ENCODE measurements at regions not wholly inside any gene's neighbourhood (a gene's known extent, or its start where the extent isn't known, plus 50 kb on each side); places are given as distances from the start of the nearest gene placed in this dataset.

GRCh38 chr3:72192572-72192971 is 407.6 kb upstream of the PROK2 start:
- Histone ChIP-seq H3K27ac (no peak overlapping the region), H3K4me3 (no peak overlapping the region)

GRCh38 chr3:72191209-72191960 is 406.4 kb upstream of the PROK2 start:
- Histone ChIP-seq H3K27ac (no peak overlapping the region), H3K4me3 (no peak overlapping the region)

DNA sequence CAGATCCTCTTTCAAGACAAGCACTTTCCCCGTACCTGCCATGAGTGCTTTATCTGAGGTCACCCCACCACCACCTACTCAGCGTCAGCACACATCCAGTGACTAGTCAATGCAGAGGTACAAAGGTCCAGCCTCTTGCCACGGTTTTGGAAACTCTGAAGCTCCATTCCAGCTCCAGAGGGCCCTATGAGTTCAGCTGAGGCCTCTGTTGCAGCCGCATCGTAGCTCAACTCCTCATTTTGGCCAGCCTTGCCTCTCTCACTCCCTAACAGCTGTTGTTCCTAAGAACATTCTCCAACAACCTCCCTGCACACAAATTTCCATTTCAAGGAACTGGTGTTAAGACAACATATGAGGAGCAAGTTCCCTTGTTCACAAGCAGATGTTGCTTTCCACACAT is 405.1 kb upstream of the PROK2 start:
- no peak overlapping the region for H3K27ac ChIP-seq

DNA sequence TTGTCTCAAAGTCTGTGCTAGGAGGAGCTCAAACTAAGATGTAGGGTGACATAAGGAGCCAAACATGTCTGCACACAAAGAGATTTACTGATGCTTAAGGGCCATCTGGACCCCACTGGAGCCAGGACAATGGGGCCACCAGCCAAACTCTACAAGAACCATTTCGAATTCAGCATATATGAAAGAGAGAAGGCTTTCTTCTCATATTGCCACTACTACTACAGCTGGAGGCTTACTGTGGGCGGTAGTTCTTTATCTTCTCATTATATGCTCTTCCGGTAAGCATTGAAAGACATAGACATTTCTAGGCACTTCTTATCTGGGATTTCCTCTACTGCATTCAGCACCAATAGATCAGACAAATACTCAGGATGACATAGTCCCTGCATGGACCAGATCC is 404.4 kb upstream of the PROK2 start:
- H3K27ac ChIP-seq, result no peak overlapping the region
- no peak overlapping the region for H3K4me3 ChIP-seq

More for the DNA sequence above, 405.1 kb upstream of the PROK2 start:
- H3K4me3 ChIP-seq, result no peak overlapping the region

- Histone ChIP-seq H3K4me3 (no peak overlapping the region), H3K27ac (no peak overlapping the region)
Observed at GRCh38 chr3:72188536-72188935, 403.6 kb upstream of the PROK2 start.

DNA sequence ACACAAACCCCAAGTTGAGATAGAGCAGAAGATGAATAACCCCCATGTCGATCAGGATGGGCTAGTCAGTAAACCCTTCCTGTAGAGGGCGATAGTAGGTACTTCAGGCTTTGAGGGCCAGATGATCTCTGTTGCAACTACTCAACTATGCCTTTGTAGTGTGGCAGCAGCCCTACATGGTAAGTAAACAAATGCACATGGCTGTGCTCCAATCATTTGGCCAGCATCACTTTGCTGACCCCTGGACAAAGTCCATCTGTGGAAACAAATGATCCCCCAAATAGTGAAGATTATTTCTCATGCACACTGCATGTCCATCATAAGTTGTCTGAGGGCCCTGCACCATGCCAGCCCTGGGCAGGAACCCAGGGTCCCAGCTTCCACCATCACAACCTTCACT is 402.2 kb upstream of the PROK2 start:
- Histone ChIP-seq H3K27ac (no peak overlapping the region), H3K4me3 (no peak overlapping the region)

- Histone ChIP-seq H3K4me3 (no peak overlapping the region), H3K27ac (peak overlapping the region in 3 of 21 experiments; percentile 9 to 27 (median 9))
Observed at GRCh38 chr3:72186400-72186855, 401.5 kb upstream of the PROK2 start.

DNA sequence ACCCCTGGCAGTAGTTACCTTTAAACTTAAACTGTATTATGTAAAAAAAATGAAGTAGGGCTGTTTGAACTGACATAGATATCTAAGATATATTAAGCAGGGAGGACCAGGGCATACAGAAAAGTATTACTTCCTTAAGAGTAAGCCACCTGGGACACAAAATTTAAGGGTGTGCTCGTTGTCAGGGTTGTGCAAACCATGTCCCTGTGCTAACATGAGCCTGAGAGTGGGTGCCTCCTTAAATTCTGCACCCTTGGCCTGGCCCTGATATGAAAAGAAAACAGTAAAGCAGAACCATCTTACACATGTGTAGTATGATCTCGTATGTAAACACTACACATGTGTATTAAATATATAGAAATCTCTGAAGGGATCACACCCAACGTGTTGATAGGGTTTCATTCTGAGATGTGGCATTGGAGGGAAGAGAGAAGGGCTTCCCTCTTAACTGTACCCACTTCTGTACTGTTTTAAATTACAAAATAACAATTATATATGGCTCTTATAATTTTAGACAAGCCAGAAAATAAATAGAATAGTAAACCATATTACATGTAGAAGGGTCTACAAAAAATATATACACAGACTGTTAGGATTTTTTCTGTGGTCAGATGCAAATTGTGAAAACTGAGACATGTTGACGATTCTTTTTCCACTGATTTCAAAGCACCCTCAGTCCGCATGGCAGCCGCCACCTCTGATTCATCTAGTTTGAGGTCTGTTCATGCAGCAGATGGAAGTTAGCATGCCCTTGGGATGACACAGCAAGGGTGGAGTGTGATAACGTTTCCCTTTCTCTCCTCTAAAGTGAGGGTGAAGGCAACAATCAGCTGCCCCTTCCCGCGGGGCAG is 400.8 kb upstream of the PROK2 start:
- Histone ChIP-seq H3K4me3 (no peak overlapping the region), H3K27ac (peak overlapping the region in 3 of 21 experiments; percentile 9 to 27 (median 9))

- no peak overlapping the region for H3K27ac ChIP-seq
Observed at GRCh38 chr3:72183489-72183888, 398.5 kb upstream of the PROK2 start.

DNA sequence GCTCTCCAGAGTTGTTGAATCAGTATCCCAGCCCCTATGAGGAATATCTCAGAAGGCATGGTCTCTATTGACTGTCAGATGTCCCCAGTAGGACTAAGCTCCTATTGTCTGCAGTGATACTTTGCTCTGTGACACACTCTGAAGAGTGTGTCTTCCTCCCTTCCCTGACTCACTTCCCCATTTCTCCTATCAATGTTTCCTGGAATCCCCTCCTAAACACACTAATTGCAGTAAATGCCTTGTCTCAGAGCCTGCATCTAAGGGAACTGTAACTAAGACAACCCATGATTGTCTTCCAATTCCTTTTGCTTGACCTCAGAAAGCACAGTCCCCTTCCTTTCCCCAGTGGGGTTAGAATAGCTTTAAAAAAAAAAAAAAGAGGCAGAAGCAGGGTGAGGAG is 397.3 kb upstream of the PROK2 start:
- no peak overlapping the region for H3K4me3 ChIP-seq
- no peak overlapping the region for H3K27ac ChIP-seq

More at GRCh38 chr3:72183489-72183888, 398.5 kb upstream of the PROK2 start:
- no peak overlapping the region for H3K4me3 ChIP-seq

- Histone ChIP-seq H3K4me3 (no peak overlapping the region), H3K27ac (no peak overlapping the region)
Observed at GRCh38 chr3:72181251-72181650, 396.3 kb upstream of the PROK2 start.

GRCh38 chr3:72180405-72180804 is 395.5 kb upstream of the PROK2 start:
- Histone ChIP-seq H3K4me3 (no peak overlapping the region), H3K27ac (no peak overlapping the region)

DNA sequence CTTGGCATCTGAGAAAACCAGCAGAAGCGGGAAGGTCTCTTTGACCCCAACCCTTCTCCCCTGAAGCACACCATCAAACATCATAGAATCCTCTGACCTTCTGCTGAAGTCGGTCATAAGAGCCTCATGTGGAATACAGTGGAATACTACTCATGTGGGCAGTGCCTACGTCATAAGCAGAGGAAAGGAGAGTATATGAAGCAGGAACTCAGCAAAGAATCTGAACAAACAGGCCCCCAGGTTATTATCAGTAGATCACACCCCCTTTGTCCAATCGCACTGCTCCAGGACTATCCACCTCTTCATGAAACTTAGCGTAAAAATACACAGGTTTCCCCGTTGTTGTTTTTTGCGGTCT is 394.1 kb upstream of the PROK2 start:
- no peak overlapping the region for H3K27ac ChIP-seq
- no peak overlapping the region for H3K4me3 ChIP-seq

DNA sequence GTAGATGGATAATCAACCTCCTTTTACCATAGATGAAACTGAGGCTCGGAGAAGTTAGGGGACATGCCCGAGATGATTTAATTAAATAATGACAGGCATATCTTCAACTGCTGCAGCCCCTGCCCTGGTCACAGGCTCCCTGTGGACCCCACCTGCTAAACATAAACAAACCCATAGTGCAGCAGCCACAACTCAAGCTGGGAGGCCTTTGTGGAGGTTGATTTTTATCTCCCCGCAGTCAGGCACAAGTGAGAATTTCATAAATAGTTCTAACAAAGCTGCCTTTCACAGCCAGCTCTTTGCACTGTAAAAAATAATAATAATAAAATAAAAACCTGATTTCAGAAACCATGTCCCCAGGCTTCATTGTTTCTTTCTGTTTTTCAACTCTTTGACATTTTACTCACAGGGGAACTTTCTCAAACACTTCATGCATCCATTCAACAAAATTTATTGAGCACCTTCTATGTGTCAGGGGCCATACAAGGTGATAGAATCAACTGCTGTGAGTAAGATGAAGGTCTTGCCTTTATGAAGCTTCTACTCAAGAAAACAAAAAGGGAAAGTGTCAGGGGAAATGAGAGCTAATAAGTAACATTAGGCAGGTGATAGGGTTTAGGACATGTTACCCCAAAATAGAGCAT is 393.6 kb upstream of the PROK2 start:
- Histone ChIP-seq H3K4me3 (no peak overlapping the region), H3K27ac (no peak overlapping the region)

DNA sequence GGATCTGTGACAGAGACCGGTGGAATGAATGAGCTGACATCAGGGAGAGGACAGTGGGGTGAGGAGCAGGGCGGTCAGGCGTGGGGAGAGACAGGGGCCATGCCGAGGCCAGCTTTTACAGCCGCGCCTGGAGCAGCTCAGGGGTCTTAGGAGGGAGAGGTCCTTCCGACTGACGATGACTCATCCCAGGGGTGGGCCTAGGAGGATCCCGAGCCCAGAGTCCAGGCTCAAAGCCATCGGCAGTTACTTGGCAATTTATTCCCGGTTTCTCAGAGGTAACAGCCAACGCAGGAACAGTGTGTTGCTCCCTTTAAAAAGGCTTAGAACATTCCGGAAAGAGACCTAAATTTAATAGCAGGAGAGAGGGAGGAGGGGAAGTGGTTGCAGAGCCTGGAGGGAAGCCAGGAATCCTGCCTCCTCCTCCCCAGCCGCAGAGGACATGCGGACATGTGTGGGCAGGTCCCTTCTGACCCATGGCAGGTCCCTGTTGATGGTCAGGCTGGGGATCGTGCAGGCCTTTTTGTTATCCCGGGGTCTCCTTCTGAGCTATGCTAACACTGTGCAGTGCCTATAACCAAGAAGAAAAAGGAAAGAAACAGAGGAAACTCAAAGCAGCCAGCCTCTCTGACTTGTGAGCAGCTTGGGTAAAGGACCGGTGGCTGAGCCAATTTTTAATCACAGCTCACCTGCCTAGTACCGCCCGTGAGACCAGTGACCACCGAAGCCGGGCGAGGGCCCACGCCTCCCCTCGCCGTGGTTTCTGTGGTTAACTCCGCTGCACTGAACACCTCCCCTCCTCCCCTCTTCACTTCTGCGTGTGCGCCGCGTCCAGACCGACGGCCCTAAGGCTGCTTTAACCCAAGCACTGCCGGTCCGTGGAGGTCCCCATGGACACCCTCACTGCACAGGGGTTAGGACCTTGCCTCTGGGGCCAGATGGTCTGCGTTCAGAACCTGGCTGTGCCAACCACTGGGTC is 392.4 kb upstream of the PROK2 start:
- Histone ChIP-seq H3K4me3 (peak overlapping the region in 1 of 7 experiments; percentile 12), H3K27ac (peak overlapping the region in 9 of 21 experiments; percentile 1 to 53 (median 34))

- Histone ChIP-seq H3K27ac (peak overlapping the region in 8 of 21 experiments; percentile 1 to 53 (median 43)), H3K4me3 (no peak overlapping the region)
Observed at GRCh38 chr3:72176537-72177041, 391.6 kb upstream of the PROK2 start.

- H3K27ac ChIP-seq, result no peak overlapping the region
- no peak overlapping the region for H3K4me3 ChIP-seq
Observed at GRCh38 chr3:72175296-72175858, 390.4 kb upstream of the PROK2 start.

GRCh38 chr3:72174890-72175289 is 389.9 kb upstream of the PROK2 start:
- Histone ChIP-seq H3K27ac (peak overlapping the region in 1 of 21 experiments; percentile 46), H3K4me3 (no peak overlapping the region)

DNA sequence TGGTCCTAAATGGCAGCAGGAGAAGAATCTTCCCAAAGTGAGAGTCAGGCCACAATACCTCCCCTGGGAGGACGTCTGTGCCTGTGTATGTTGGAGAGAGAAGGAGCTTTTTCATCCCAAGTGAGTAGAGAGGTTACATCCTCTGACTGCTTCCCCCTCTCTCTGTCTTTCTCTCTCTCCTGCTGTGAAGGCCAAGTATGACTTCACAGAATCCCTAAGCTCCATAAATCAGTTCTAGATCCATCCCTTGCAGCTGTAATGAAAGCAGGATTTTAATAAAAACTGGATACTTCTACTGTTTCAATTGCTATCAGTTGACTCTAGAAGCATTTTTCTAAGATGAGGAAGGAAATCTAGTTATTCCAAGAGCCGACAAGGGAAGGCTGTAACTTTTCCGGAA is 389.1 kb upstream of the PROK2 start:
- H3K4me3 ChIP-seq, result no peak overlapping the region
- peak overlapping the region in 2 of 21 experiments; percentile 38 to 46 for H3K27ac ChIP-seq
